H9 (cell line): ENCODE measurements at regions not wholly inside any gene's neighbourhood (a gene's known extent, or its start where the extent isn't known, plus 50 kb on each side); places are given as distances from the start of the nearest gene placed in this dataset.

Source experiments
- DNase-seq: peaks from one replicate; pipeline ENCODE4 v3.0.0-alpha.2; 2017
- H2AFZ ChIP-seq: one replicate; pipeline ENCODE4 v1.6.1; 2013; ENCODE audit warnings: mild to moderate bottlenecking, low read length, control low read depth, moderate library complexity
- H2AK5ac ChIP-seq: 2 replicates; pipeline ENCODE4 v1.6.1; 2013; ENCODE audit warnings: low read length, control low read depth, mixed read lengths; ENCODE audit not compliant: insufficient read length
- H2BK120ac ChIP-seq: one replicate; pipeline ENCODE4 v1.6.1; 2013; ENCODE audit warnings: low read depth, mild to moderate bottlenecking, low read length, control low read depth, inconsistent platforms; ENCODE audit not compliant: poor library complexity, severe bottlenecking
- H2BK12ac ChIP-seq: 2 replicates; pipeline ENCODE4 v1.6.1; 2013; ENCODE audit warnings: low read length, control low read depth, mixed read lengths, low read depth; ENCODE audit not compliant: insufficient read length
- H2BK15ac ChIP-seq: 2 replicates; pipeline ENCODE4 v1.6.1; 2013; ENCODE audit warnings: low read depth, low read length, control low read depth
- H2BK20ac ChIP-seq: one replicate; pipeline ENCODE4 v1.6.1; 2013; ENCODE audit warnings: low read depth, mild to moderate bottlenecking, low read length, control low read depth, inconsistent platforms; ENCODE audit not compliant: poor library complexity, severe bottlenecking
- H2BK5ac ChIP-seq: 2 replicates; pipeline ENCODE4 v1.6.1; 2013; ENCODE audit warnings: low read length, control low read depth, mixed read lengths; ENCODE audit not compliant: insufficient read length
- H3K14ac ChIP-seq: 2 replicates; pipeline ENCODE4 v1.6.1; 2013; ENCODE audit warnings: low read length, control low read depth; ENCODE audit not compliant: insufficient read depth
- H3K18ac ChIP-seq: 2 replicates; pipeline ENCODE4 v1.6.1; 2013; ENCODE audit warnings: low read depth, mild to moderate bottlenecking, mixed read lengths, low read length, control low read depth; ENCODE audit not compliant: insufficient read length
- H3K23ac ChIP-seq: 2 replicates; pipeline ENCODE4 v1.6.1; 2013; ENCODE audit warnings: low read length, control low read depth, mixed read lengths, low read depth; ENCODE audit not compliant: insufficient read length
- H3K23me2 ChIP-seq: 2 replicates; pipeline ENCODE4 v1.6.1; 2013; ENCODE audit warnings: low read depth, mild to moderate bottlenecking, mixed read lengths, low read length, control low read depth; ENCODE audit not compliant: insufficient read length, poor library complexity, severe bottlenecking
- H3K27ac ChIP-seq: 2 replicates; pipeline ENCODE4 v1.5.1; 2013; ENCODE audit warnings: low read length, control low read depth, mixed read lengths, low read depth; ENCODE audit not compliant: insufficient read length
- H3K27me3 ChIP-seq: 2 replicates; pipeline ENCODE4 v1.6.1; 2013; ENCODE audit warnings: low read length, control low read depth, inconsistent platforms; ENCODE audit not compliant: insufficient read depth
- H3K4ac ChIP-seq: 2 replicates; pipeline ENCODE4 v1.6.1; 2013; ENCODE audit warnings: low read depth, mild to moderate bottlenecking, control low read depth, inconsistent platforms, low read length, moderate library complexity
- H3K4me1 ChIP-seq: 2 replicates; pipeline ENCODE4 v1.6.1; 2013; ENCODE audit warnings: low read length, control low read depth, inconsistent platforms; ENCODE audit not compliant: insufficient read depth
- H3K4me2 ChIP-seq: 2 replicates; pipeline ENCODE4 v1.6.1; 2013; ENCODE audit warnings: low read length, control low read depth, mixed read lengths; ENCODE audit not compliant: insufficient read length, insufficient read depth
- H3K56ac ChIP-seq: 2 replicates; pipeline ENCODE4 v1.6.1; 2013; ENCODE audit warnings: low read depth, mild to moderate bottlenecking, mixed read lengths, low read length, control low read depth; ENCODE audit not compliant: insufficient read length
- H3K79me1 ChIP-seq: 2 replicates; pipeline ENCODE4 v1.6.1; 2013; ENCODE audit warnings: low read depth, mild to moderate bottlenecking, moderate library complexity, low read length, control low read depth, inconsistent platforms; ENCODE audit not compliant: insufficient read depth, poor library complexity, severe bottlenecking
- H3K79me2 ChIP-seq: 2 replicates; pipeline ENCODE4 v1.6.1; 2013; ENCODE audit warnings: low read length, control low read depth, inconsistent platforms; ENCODE audit not compliant: insufficient read depth
- H3K9ac ChIP-seq: 2 replicates; pipeline ENCODE4 v1.6.1; 2013; ENCODE audit warnings: low read length, control low read depth, mixed read lengths; ENCODE audit not compliant: insufficient read length; ENCODE audit errors: extremely low read depth
- H3K9me3 ChIP-seq: one replicate; pipeline ENCODE4 v1.6.1; 2013; ENCODE audit warnings: low read depth, low read length, inconsistent platforms; ENCODE audit not compliant: control insufficient read depth
- H3T11ph ChIP-seq: one replicate; pipeline ENCODE4 v1.6.1; 2013; ENCODE audit warnings: mild to moderate bottlenecking, low read length, control low read depth, inconsistent platforms
- H4K20me1 ChIP-seq: one replicate; pipeline ENCODE4 v1.6.1; 2013; ENCODE audit not compliant: control insufficient read depth, insufficient read length, insufficient read depth
- H4K5ac ChIP-seq: 2 replicates; pipeline ENCODE4 v1.6.1; 2013; ENCODE audit warnings: low read depth, mild to moderate bottlenecking, mixed read lengths, low read length, control low read depth; ENCODE audit not compliant: insufficient read length
- H4K8ac ChIP-seq: replicated peaks from 2 replicates; pipeline ENCODE4 v1.6.1; 2013; ENCODE audit warnings: low read length, control low read depth, mixed read lengths, low read depth; ENCODE audit not compliant: insufficient read length
- H4K91ac ChIP-seq: 2 replicates; pipeline ENCODE4 v1.6.1; 2013; ENCODE audit warnings: low read depth, mild to moderate bottlenecking, moderate library complexity, mixed read lengths, low read length, control low read depth; ENCODE audit not compliant: insufficient read length
- H3K27ac Mint-ChIP-seq, 3 experiments: 2 replicates in 2 of 3; 3 replicates in 1 of 3; pipeline ENCODE4 v1.8.0; 2020 to 2021; ENCODE audit warnings: mixed read lengths in 3 of 3, mild to moderate bottlenecking in 1 of 3, moderate library complexity in 1 of 3
- H3K27me3 Mint-ChIP-seq: 2 replicates; pipeline ENCODE4 v1.8.0; 2021; ENCODE audit warnings: low read depth, mild to moderate bottlenecking, moderate library complexity, mixed read lengths
- H3K36me3 Mint-ChIP-seq, 3 experiments: 2 replicates in 2 of 3; 3 replicates in 1 of 3; pipeline ENCODE4 v1.8.0; 2020 to 2021; ENCODE audit warnings: low read depth in 3 of 3, mixed read lengths in 3 of 3; ENCODE audit not compliant: insufficient read depth in 1 of 3
- H3K4me1 Mint-ChIP-seq, 2 experiments: 2 replicates each; pipeline ENCODE4 v1.8.0; 2020; ENCODE audit warnings: mixed read lengths in 2 of 2
- H3K4me3 Mint-ChIP-seq, 2 experiments: 2 replicates in 1 of 2; 3 replicates in 1 of 2; pipeline ENCODE4 v1.8.0; 2020 to 2021; ENCODE audit warnings: mild to moderate bottlenecking in 2 of 2, mixed read lengths in 2 of 2, moderate library complexity in 1 of 2
- H3K9me3 Mint-ChIP-seq, 2 experiments: 2 replicates in 1 of 2; 3 replicates in 1 of 2; pipeline ENCODE4 v1.8.0; 2020; ENCODE audit warnings: mild to moderate bottlenecking in 2 of 2, mixed read lengths in 2 of 2, moderate library complexity in 1 of 2
- CTCF ChIP-seq: fragments of 200-600 bp; sonication (generic); conservative IDR thresholded peaks from 3 replicates; pipeline ENCODE4 v1.8.0; 2021; ENCODE audit warnings: antibody characterized with exemption, mild to moderate bottlenecking
- WGBS: extraction: QIAGEN DNeasy Blood & Tissue Kit; methylation state at CpG from one replicate; pipeline ENCODE4 v1.1.7; 2013; ENCODE audit warnings: missing lambda C conversion rate, low lambda C conversion rate, mixed read lengths; ENCODE audit not compliant: insufficient read length; ENCODE audit errors: extremely low coverage; 5-methylcytosine and 5-hydroxymethylcytosine counted together

GRCh38 chr4:71261633-71262121, 77.1 kb upstream of the SLC4A4 start:
- H3K9me3 Mint-ChIP-seq = no peaks in the 10 kb centered on the region
- H3K4me1 Mint-ChIP-seq = peaks cover 0 to 8% of the 10 kb centered on the region in 2 experiments; a peak in 2 of 4 replicates
- H3K79me2 ChIP-seq = no peaks in the 10 kb centered on the region
- no peak overlapping the region for H2BK5ac ChIP-seq
- no peaks in the 10 kb centered on the region for H3K27me3 Mint-ChIP-seq
- no peak for TF ChIP-seq CTCF
- no peaks in the 10 kb centered on the region for H3K9me3 ChIP-seq
- H4K20me1 ChIP-seq = no peaks in the 10 kb centered on the region
- no peak overlapping the region for H3K4ac ChIP-seq
- no peak overlapping the region for H3K18ac ChIP-seq
- peaks cover 5% of the 10 kb centered on the region; the same call in 1 of the 2 replicates for H3K4me1 ChIP-seq
- H3K27ac ChIP-seq = no peak overlapping the region
- no peak for DNase-seq
- no peaks in the 10 kb centered on the region for H3K27me3 ChIP-seq
- no peak overlapping the region for H2BK120ac ChIP-seq
- no peak overlapping the region; a peak in 1 of 7 replicates for H3K27ac Mint-ChIP-seq
- no peak overlapping the region for H2BK15ac ChIP-seq
- no peak overlapping the region for H2BK20ac ChIP-seq
- no peak overlapping the region for H2AK5ac ChIP-seq
- H4K8ac ChIP-seq = no peak overlapping the region
- H3K4me3 Mint-ChIP-seq = no peak overlapping the region
- H3K4me2 ChIP-seq = no peak overlapping the region
- no peak overlapping the region for H2AFZ ChIP-seq
- no peak overlapping the region for H3K14ac ChIP-seq
- H3K79me1 ChIP-seq = no peaks in the 10 kb centered on the region
- no peak overlapping the region for H3K23ac ChIP-seq
- H4K5ac ChIP-seq = no peak overlapping the region
- H4K91ac ChIP-seq = no peak overlapping the region
- H3K23me2 ChIP-seq = no peaks in the 10 kb centered on the region
- H3K56ac ChIP-seq = no peak overlapping the region
- no peak overlapping the region for H3K9ac ChIP-seq
- no peaks in the 10 kb centered on the region for H3K36me3 Mint-ChIP-seq
- no peak overlapping the region for H3T11ph ChIP-seq
- no peak overlapping the region for H2BK12ac ChIP-seq
- no CpG with 5 or more reads among the region's 3 CpGs for WGBS
